Ovary (tissue), 3 donors: ENCODE measurements at regions not wholly inside any gene's neighbourhood (a gene's known extent, or its start where the extent isn't known, plus 50 kb on each side); places are given as distances from the start of the nearest gene placed in this dataset.

ENCODE experiments used
- CTCF ChIP-seq, 3 donors: fragments of 450-650 bp in 2 of 3; fragments of 200-600 bp in 1 of 3; IDR thresholded peaks; one replicate each; pipeline versions ENCODE4 v1.5.1 to v1.8.0; 2016 to 2022; ENCODE audit warnings: antibody characterized with exemption in 3 of 3, mild to moderate bottlenecking in 1 of 3
- EP300 ChIP-seq: sonication (generic); formaldehyde crosslinking; IDR thresholded peaks from one replicate; pipeline ENCODE4 v1.6.1; 2017; ENCODE audit warnings: antibody characterized with exemption
- POLR2A ChIP-seq: fragments of 450-650 bp; IDR thresholded peaks from one replicate; pipeline ENCODE4 v1.6.1; 2017; ENCODE audit warnings: antibody characterized with exemption, mild to moderate bottlenecking, moderate library complexity
- donor health status: DM: no; HTN: no; CAD: no.

DNA sequence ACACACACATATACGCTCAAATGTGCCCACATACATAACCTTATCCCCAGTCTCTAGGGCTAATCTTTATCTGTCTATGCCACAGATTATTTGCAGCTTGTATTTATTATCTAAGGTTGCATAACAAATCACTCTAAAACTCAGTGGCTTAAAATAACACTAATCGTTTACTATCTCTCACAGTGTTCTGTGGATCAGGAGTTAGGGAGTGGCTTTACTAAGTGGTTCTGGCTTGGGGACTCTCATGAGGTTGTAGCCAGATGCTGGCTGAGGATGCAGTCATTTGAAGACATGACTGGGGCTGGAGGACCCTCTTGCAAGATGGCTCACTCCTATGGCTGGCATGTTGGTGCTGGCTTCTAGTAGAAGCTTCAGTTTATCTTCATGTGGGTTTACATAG is 68.5 kb upstream of the LNX1 start:
- no peak for TF ChIP-seq CTCF (IDR thresholded peaks at IDR 0.05)
- TF ChIP-seq POLR2A, result no peak
- no peak for TF ChIP-seq EP300
